ENCODE measurements at regions not wholly inside any gene's neighbourhood (a gene's known extent, or its start where the extent isn't known, plus 50 kb on each side); places are given as distances from the start of the nearest gene placed in this dataset.
"Not testable (repeated sequence)": the region's sequence is repeated elsewhere in the genome, so short reads cannot be mapped to it uniquely, and the experiment has no call there.

GRCh38 chr1:105467549-105467948 is 1588.9 kb upstream of the PRMT6 start:
- Histone ChIP-seq H3K36me3 (replicated peaks in 1 of 2; ENCODE audit: control extremely low read depth in 1 of 2, control insufficient read depth in 1 of 2, extremely low read depth in 1 of 2, insufficient read depth in 2 of 2, low read length in 1 of 2) (no peaks in the 10 kb centered on the region), H3K27me3 (replicated peaks in 1 of 4; ENCODE audit: control extremely low read depth in 1 of 4, control insufficient read depth in 3 of 4, insufficient read depth in 4 of 4, low read length in 3 of 4) (no peaks in the 10 kb centered on the region), H3K4me2 (replicated peaks; ENCODE audit: low read depth, low read length, poor library complexity, severe bottlenecking) (no peak overlapping the region), H3K79me2 (ENCODE audit: control insufficient read depth, insufficient read depth, low read length) (no peaks in the 10 kb centered on the region), H3K9me3 (ENCODE audit: control extremely low read depth in 1 of 3, control insufficient read depth in 2 of 3, insufficient read depth in 1 of 3, low read length in 2 of 3) (no peaks in the 10 kb centered on the region), H2AFZ (ENCODE audit: insufficient read depth, low read depth, low read length, poor library complexity, severe bottlenecking) (no peak overlapping the region), H4K20me1 (ENCODE audit: control insufficient read depth, insufficient read depth, low read length, poor library complexity, severe bottlenecking) (no peaks in the 10 kb centered on the region), H3K9ac (ENCODE audit: low read length) (no peak overlapping the region), H3K4me3 (ENCODE audit: control extremely low read depth in 1 of 5, extremely low read depth in 1 of 5, insufficient read depth in 1 of 5, low read depth in 2 of 5, low read length in 4 of 5) (no peak overlapping the region), H3K4me1 (ENCODE audit: control insufficient read depth in 2 of 2, insufficient read depth in 2 of 2, low read length in 2 of 2) (no peaks in the 10 kb centered on the region), H3K27ac (ENCODE audit: low read length in 2 of 2) (no peak overlapping the region)
- Mint-ChIP-seq H3K27me3 (no peaks in the 10 kb centered on the region), H3K9me3 (ENCODE audit: insufficient read depth) (no peaks in the 10 kb centered on the region), H3K4me3 (no peak overlapping the region), H3K4me1 (no peaks in the 10 kb centered on the region), H3K27ac (no peak overlapping the region)
- intact Hi-C loops (cut with micrococcal nuclease): no loop called here
- ChIA-PET CTCF (no interaction called here), POLR2A (no interaction called here)
- DNase-seq (no peak), ATAC-seq (ENCODE audit: low read depth) (no peak)
- TF ChIP-seq EZH2 (IDR thresholded peaks at IDR 0.05; ENCODE audit: borderline replicate concordance, insufficient read depth, low read depth, low read length, poor library complexity, severe bottlenecking): no peak
- TF ChIP-seq, protein P1, sequence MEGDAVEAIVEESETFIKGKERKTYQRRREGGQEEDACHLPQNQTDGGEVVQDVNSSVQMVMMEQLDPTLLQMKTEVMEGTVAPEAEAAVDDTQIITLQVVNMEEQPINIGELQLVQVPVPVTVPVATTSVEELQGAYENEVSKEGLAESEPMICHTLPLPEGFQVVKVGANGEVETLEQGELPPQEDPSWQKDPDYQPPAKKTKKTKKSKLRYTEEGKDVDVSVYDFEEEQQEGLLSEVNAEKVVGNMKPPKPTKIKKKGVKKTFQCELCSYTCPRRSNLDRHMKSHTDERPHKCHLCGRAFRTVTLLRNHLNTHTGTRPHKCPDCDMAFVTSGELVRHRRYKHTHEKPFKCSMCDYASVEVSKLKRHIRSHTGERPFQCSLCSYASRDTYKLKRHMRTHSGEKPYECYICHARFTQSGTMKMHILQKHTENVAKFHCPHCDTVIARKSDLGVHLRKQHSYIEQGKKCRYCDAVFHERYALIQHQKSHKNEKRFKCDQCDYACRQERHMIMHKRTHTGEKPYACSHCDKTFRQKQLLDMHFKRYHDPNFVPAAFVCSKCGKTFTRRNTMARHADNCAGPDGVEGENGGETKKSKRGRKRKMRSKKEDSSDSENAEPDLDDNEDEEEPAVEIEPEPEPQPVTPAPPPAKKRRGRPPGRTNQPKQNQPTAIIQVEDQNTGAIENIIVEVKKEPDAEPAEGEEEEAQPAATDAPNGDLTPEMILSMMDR (IDR thresholded peaks at IDR 0.05): no peak

DNA sequence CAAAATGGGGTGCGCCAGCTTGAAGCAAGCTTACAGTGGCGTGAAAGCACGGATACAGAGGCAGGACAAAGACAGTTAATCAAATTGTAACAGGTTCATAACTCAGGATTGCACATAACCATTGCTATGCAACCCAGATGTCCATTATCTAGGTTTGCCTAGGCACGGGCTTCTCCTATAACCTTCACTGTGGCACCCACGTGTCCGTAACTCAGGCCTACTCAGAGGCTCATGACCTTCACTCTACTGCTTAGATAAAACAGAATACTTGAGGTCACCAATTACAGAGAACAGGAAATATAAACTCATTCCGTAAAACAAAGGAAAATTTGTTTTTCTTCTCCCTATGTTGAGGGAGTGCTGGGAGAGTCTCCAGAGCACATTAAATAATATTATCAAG is 1585.9 kb upstream of the PRMT6 start:
- CTCF ChIA-PET, POLR2A ChIA-PET, H3K4me3 Mint-ChIP-seq: not testable (repeated sequence)

More for the DNA sequence above, 1585.9 kb upstream of the PRMT6 start:
- H3K27ac ChIP-seq (ENCODE audit: low read length in 2 of 2); H3K4me2 ChIP-seq (replicated peaks; ENCODE audit: low read depth, low read length, poor library complexity, severe bottlenecking); H3K4me1 Mint-ChIP-seq; ATAC-seq (ENCODE audit: low read depth); H3K27me3 ChIP-seq (replicated peaks in 1 of 4; ENCODE audit: control extremely low read depth in 1 of 4, control insufficient read depth in 3 of 4, insufficient read depth in 4 of 4, low read length in 3 of 4); H3K9ac ChIP-seq (ENCODE audit: low read length); H3K9me3 ChIP-seq (ENCODE audit: control extremely low read depth in 1 of 3, control insufficient read depth in 2 of 3, insufficient read depth in 1 of 3, low read length in 2 of 3); H3K4me1 ChIP-seq (ENCODE audit: control insufficient read depth in 2 of 2, insufficient read depth in 2 of 2, low read length in 2 of 2); DNase-seq; H4K20me1 ChIP-seq (ENCODE audit: control insufficient read depth, insufficient read depth, low read length, poor library complexity, severe bottlenecking); H3K27me3 Mint-ChIP-seq; H3K36me3 ChIP-seq (replicated peaks in 1 of 2; ENCODE audit: control extremely low read depth in 1 of 2, control insufficient read depth in 1 of 2, extremely low read depth in 1 of 2, insufficient read depth in 2 of 2, low read length in 1 of 2); H2AFZ ChIP-seq (ENCODE audit: insufficient read depth, low read depth, low read length, poor library complexity, severe bottlenecking); H3K4me3 ChIP-seq (ENCODE audit: control extremely low read depth in 1 of 5, extremely low read depth in 1 of 5, insufficient read depth in 1 of 5, low read depth in 2 of 5, low read length in 4 of 5); H3K79me2 ChIP-seq (ENCODE audit: control insufficient read depth, insufficient read depth, low read length); H3K9me3 Mint-ChIP-seq (ENCODE audit: insufficient read depth); intact Hi-C loops (cut with micrococcal nuclease); H3K27ac Mint-ChIP-seq: not testable (repeated sequence)
- 86% methylated on average over 6 of the region's 7 CpGs for WGBS (ENCODE audit: insufficient coverage)
